ENCODE measurements at regions not wholly inside any gene's neighbourhood (a gene's known extent, or its start where the extent isn't known, plus 50 kb on each side); places are given as distances from the start of the nearest gene placed in this dataset.

DNA sequence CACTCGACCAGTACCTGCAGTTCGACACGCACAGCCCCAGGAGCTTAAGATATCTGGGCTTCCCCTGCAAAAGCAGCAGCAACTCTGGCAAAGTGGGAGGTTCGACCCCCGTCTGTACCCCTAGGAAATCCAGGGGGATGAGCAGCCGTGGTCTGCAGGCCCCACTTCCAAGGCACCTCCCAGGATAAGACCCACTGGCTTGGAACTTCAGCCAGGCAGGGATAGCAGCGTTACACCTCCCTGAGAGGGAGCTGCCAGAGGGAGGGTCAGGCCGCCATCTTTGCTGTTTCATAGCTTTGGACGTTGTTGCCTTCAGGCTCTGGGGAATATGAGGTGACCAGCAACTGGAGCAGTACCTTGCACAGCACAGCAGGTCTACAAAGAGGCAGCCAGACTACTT lies 351.1 kb downstream of the SOX11 start:
- TF ChIP-seq POLR2A (IDR thresholded peaks at IDR 0.05): no peak
- TF ChIP-seq, protein P1, sequence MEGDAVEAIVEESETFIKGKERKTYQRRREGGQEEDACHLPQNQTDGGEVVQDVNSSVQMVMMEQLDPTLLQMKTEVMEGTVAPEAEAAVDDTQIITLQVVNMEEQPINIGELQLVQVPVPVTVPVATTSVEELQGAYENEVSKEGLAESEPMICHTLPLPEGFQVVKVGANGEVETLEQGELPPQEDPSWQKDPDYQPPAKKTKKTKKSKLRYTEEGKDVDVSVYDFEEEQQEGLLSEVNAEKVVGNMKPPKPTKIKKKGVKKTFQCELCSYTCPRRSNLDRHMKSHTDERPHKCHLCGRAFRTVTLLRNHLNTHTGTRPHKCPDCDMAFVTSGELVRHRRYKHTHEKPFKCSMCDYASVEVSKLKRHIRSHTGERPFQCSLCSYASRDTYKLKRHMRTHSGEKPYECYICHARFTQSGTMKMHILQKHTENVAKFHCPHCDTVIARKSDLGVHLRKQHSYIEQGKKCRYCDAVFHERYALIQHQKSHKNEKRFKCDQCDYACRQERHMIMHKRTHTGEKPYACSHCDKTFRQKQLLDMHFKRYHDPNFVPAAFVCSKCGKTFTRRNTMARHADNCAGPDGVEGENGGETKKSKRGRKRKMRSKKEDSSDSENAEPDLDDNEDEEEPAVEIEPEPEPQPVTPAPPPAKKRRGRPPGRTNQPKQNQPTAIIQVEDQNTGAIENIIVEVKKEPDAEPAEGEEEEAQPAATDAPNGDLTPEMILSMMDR (IDR thresholded peaks at IDR 0.05): no peak
- Histone ChIP-seq H3K27me3 (no peaks in the 10 kb centered on the region), H3K4me1 (no peaks in the 10 kb centered on the region), H3K36me3 (no peaks in the 10 kb centered on the region), H3K27ac (no peak overlapping the region), H3K9me3 (no peaks in the 10 kb centered on the region), H3K4me3 (no peak overlapping the region)
- DNase-seq: no peak

- no peak for DNase-seq
Measured at GRCh38 chr2:6052649-6053048, 360.5 kb downstream of the SOX11 start.

GRCh38 chr2:6053743-6054142 lies 361.6 kb downstream of the SOX11 start:
- no peaks in the 10 kb centered on the region for H3K9me3 ChIP-seq
- no peaks in the 10 kb centered on the region for H3K27me3 ChIP-seq
- H3K27ac ChIP-seq: no peak overlapping the region
- no peaks in the 10 kb centered on the region for H3K36me3 ChIP-seq
- TF ChIP-seq, protein P1 (IDR thresholded peaks at IDR 0.05): no peak
- no peak for TF ChIP-seq POLR2A (IDR thresholded peaks at IDR 0.05)
- no peaks in the 10 kb centered on the region for H3K4me1 ChIP-seq
- no peak for DNase-seq
- H3K4me3 ChIP-seq: no peak overlapping the region

More at GRCh38 chr2:6052649-6053048, 360.5 kb downstream of the SOX11 start:
- TF ChIP-seq POLR2A (IDR thresholded peaks at IDR 0.05): no peak
- TF ChIP-seq, protein P1 (IDR thresholded peaks at IDR 0.05): no peak
- no peaks in the 10 kb centered on the region for H3K27me3 ChIP-seq
- no peaks in the 10 kb centered on the region for H3K4me1 ChIP-seq
- H3K4me3 ChIP-seq: no peak overlapping the region
- H3K36me3 ChIP-seq: no peaks in the 10 kb centered on the region
- H3K9me3 ChIP-seq: no peaks in the 10 kb centered on the region
- no peak overlapping the region for H3K27ac ChIP-seq

DNA sequence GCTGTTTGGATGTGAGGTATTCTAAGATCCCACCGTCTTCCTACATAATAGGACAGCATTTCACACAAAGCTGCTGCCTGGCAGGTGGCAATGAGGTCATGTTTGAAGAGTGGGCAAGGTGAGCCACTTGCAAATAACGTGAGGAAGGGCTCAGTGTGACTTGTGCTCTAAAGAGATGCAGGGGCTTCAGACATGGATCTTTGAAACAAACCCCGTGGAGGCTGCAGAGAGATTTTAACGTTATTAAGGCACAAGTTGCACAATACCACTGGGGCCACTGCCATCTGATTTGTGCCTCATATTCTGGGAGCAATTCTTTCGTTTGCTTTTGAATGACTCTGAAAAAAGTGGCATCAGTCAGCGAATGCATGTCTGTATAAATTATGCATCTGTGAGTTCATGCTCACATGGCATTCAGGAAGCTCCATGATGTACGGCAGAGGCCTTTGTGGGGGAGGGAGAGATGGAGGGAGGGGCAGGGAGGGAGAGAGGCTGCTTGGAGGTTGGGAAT lies 362.0 kb downstream of the SOX11 start:
- Histone ChIP-seq H3K27me3 (no peaks in the 10 kb centered on the region), H3K4me3 (no peak overlapping the region), H3K27ac (no peak overlapping the region), H3K4me1 (no peaks in the 10 kb centered on the region), H3K36me3 (no peaks in the 10 kb centered on the region), H3K9me3 (no peaks in the 10 kb centered on the region)
- DNase-seq: no peak
- TF ChIP-seq, protein P1 (IDR thresholded peaks at IDR 0.05): no peak
- no peak for TF ChIP-seq POLR2A (IDR thresholded peaks at IDR 0.05)

DNA sequence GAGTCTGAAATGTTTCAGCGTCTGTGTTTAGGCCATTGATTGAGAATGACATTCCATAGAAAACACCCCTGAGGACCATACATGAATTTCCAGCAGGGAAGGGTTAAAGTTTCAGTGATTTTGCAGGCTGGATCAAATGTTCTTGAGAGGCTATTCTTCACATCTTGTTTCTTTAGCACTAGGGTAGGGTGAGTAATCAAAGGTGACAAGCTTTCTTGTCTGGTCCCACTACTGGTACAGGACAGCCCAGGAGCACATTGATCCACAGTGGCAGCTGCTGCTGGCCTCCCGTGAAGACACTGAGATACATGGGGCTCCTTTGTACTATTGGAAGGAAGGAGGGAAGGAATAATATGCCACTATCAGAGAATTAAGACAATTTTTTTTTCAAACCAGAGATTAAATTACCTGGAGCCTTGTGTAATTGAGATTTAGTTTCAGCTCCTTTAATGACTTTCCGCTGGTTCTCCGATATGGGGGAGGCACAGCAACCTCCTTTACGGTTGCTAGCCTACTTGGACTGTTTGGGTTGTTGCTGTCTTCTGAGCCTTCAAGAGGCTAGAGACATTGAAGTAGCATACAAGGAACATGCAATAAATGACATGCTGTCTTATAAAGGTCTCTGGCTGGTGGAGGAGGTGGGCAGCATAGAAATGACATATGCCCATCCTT lies 368.9 kb downstream of the SOX11 start:
- no peak for DNase-seq
- H3K36me3 ChIP-seq: no peaks in the 10 kb centered on the region
- no peaks in the 10 kb centered on the region for H3K4me1 ChIP-seq
- H3K27me3 ChIP-seq: no peaks in the 10 kb centered on the region
- H3K27ac ChIP-seq: no peak overlapping the region
- no peaks in the 10 kb centered on the region for H3K9me3 ChIP-seq
- H3K4me3 ChIP-seq: no peak overlapping the region
- no peak for TF ChIP-seq POLR2A (IDR thresholded peaks at IDR 0.05)
- TF ChIP-seq, protein P1 (IDR thresholded peaks at IDR 0.05): no peak

Measured in Peyer's patch (tissue), 4 donors.